ENCODE measurements at regions not wholly inside any gene's neighbourhood (a gene's known extent, or its start where the extent isn't known, plus 50 kb on each side); places are given as distances from the start of the nearest gene placed in this dataset.

DNA sequence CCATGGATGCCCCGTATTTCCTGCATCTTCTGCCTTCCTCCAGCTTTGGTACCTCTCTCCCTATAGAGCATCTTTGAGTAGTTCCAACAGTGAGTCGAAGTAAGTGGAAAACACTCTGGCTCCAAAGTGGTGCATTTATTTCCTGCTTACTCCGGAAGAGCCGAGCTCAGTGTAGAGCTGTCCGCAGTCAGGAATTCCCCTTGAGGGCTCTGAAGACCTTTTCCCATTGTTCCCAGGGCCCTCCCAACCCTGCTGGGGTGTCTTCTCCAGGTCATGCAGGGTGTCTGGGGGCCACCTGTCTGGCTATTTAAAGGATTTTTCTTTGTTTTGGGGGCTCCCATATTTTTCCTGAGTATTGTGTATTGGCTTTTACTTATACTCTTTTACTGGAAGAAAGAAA, 118.6 kb upstream of the MXRA5 start:
- WGBS, 2 experiments (ENCODE audit: insufficient coverage in 2 of 2): 94 to 95% methylated on average over 3 to 4 of the region's 5 CpGs
- Histone ChIP-seq H3K4me3 (ENCODE audit: extremely low read depth, insufficient read depth, low read length, poor library complexity, severe bottlenecking) (no peak overlapping the region), H3K9me3 (ENCODE audit: control insufficient read depth, low read length) (no peaks in the 10 kb centered on the region), H3K36me3 (ENCODE audit: control insufficient read depth, insufficient read depth, low read length) (no peaks in the 10 kb centered on the region), H3K4me1 (ENCODE audit: control insufficient read depth, insufficient read depth, low read length, poor library complexity, severe bottlenecking) (no peaks in the 10 kb centered on the region), H3K27ac (ENCODE audit: low read depth, low read length, severe bottlenecking) (no peak overlapping the region)

DNA sequence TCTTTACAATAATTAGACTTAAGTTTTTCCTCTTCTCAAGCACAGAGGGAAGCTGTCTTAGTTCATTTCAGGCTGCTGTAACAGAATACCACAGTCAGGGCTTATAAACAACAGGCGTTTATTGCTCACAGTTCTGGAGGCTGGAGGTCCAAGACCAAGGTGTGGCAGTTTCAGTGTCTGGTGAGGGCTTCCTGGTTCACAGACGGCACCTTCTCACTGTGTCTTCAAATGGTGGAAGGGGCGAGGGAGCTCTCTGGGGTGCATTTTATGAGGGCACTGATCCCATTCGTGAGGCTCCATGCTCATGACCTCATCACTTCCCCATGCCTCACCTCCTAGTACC, 115.7 kb upstream of the MXRA5 start:
- 83 to 90% methylated on average over 1 to 2 of the region's 4 CpGs for WGBS, 2 experiments (ENCODE audit: insufficient coverage in 2 of 2)
- Histone ChIP-seq H3K4me1 (ENCODE audit: control insufficient read depth, insufficient read depth, low read length, poor library complexity, severe bottlenecking) (no peaks in the 10 kb centered on the region), H3K9me3 (ENCODE audit: control insufficient read depth, low read length) (no peaks in the 10 kb centered on the region), H3K27ac (ENCODE audit: low read depth, low read length, severe bottlenecking) (no peak overlapping the region), H3K4me3 (ENCODE audit: extremely low read depth, insufficient read depth, low read length, poor library complexity, severe bottlenecking) (no peak overlapping the region), H3K36me3 (ENCODE audit: control insufficient read depth, insufficient read depth, low read length) (no peaks in the 10 kb centered on the region)

DNA sequence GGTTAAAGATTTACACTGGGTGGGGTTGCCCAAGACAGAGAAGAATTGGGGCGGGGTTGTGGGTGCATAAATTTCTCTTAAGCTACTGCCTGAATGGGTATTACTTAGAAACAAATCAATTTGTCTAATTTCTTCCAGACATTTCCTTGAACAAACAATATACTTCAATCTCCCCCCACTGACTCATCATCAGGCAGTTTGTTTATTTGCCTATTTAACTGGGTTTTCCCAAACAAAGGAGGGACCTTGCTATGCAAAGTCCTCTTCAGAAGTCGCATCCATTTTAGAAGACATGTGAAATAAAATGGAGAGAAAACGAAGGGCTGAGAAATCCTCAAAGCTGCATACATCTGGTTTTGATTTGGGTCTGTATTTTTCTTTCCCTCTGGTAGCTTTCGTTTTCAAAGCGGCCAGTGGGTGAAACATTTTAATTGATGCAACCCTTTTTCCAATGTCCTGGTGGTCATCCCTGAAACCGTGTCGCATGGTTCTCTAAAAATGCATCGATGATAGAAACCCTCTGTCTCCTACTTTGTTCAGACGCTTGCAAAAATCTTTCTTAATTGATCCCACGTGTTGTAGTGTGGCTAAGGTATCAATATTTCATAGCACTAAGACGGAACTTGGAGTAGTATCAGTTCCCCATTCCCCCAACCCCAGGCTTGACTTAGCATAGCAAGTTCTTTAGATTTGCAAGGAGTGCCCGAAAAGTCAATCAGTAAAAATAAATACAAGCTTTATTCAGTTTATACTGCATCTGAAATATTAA, 115.1 kb upstream of the MXRA5 start:
- Histone ChIP-seq H3K27ac (ENCODE audit: low read depth, low read length, severe bottlenecking) (no peak overlapping the region), H3K4me3 (ENCODE audit: extremely low read depth, insufficient read depth, low read length, poor library complexity, severe bottlenecking) (no peak overlapping the region)
- 86 to 95% methylated on average over 3 to 4 of the region's 12 CpGs for WGBS, 2 experiments (ENCODE audit: insufficient coverage in 2 of 2)

DNA sequence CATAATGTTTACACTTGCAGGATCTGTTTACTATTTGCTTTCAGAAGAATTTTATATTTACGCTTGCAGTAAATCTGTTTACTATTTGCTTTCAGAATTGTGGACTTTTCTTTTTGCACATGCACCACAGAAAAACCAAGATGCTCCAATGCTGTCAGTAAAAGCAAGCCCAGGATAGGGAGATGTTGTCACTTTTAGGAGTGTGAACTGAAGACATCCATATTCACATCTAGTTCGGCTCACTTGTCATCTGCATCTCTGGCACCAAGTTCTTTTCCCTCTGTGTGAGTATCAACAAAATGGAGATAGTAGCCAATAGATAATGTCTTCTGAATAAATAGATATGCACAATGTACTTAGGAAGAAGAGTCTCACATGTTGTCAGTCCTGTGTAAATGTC, 109.3 kb upstream of the MXRA5 start:
- no peaks in the 10 kb centered on the region for H3K36me3 ChIP-seq (ENCODE audit: control insufficient read depth, insufficient read depth, low read length)
- H3K4me1 ChIP-seq (ENCODE audit: control insufficient read depth, insufficient read depth, low read length, poor library complexity, severe bottlenecking): no peaks in the 10 kb centered on the region
- WGBS, 2 experiments (ENCODE audit: insufficient coverage in 2 of 2): no CpG with 5 or more reads among the region's 2 CpGs
- H3K27ac ChIP-seq (ENCODE audit: low read depth, low read length, severe bottlenecking): no peak overlapping the region
- H3K4me3 ChIP-seq (ENCODE audit: extremely low read depth, insufficient read depth, low read length, poor library complexity, severe bottlenecking): no peak overlapping the region
- no peaks in the 10 kb centered on the region for H3K9me3 ChIP-seq (ENCODE audit: control insufficient read depth, low read length)

More for the DNA sequence above, 115.1 kb upstream of the MXRA5 start:
- no peaks in the 10 kb centered on the region for H3K4me1 ChIP-seq (ENCODE audit: control insufficient read depth, insufficient read depth, low read length, poor library complexity, severe bottlenecking)
- H3K9me3 ChIP-seq (ENCODE audit: control insufficient read depth, low read length): no peaks in the 10 kb centered on the region
- no peaks in the 10 kb centered on the region for H3K36me3 ChIP-seq (ENCODE audit: control insufficient read depth, insufficient read depth, low read length)

- Histone ChIP-seq H3K27ac (ENCODE audit: low read depth, low read length, severe bottlenecking) (no peak overlapping the region), H3K9me3 (ENCODE audit: control insufficient read depth, low read length) (no peaks in the 10 kb centered on the region), H3K4me1 (ENCODE audit: control insufficient read depth, insufficient read depth, low read length, poor library complexity, severe bottlenecking) (no peaks in the 10 kb centered on the region), H3K36me3 (ENCODE audit: control insufficient read depth, insufficient read depth, low read length) (no peaks in the 10 kb centered on the region), H3K4me3 (ENCODE audit: extremely low read depth, insufficient read depth, low read length, poor library complexity, severe bottlenecking) (no peak overlapping the region)
- no CpG with 5 or more reads among the region's 8 CpGs for WGBS, 2 experiments (ENCODE audit: insufficient coverage in 2 of 2)
Measured at GRCh38 chrX:3451571-3451970, 105.1 kb upstream of the MXRA5 start.

- H3K4me1 ChIP-seq (ENCODE audit: control insufficient read depth, insufficient read depth, low read length, poor library complexity, severe bottlenecking): no peaks in the 10 kb centered on the region
- H3K9me3 ChIP-seq (ENCODE audit: control insufficient read depth, low read length): no peaks in the 10 kb centered on the region
- H3K4me3 ChIP-seq (ENCODE audit: extremely low read depth, insufficient read depth, low read length, poor library complexity, severe bottlenecking): no peak overlapping the region
- no CpG with 5 or more reads among the region's 3 CpGs for WGBS, 2 experiments (ENCODE audit: insufficient coverage in 2 of 2)
- no peaks in the 10 kb centered on the region for H3K36me3 ChIP-seq (ENCODE audit: control insufficient read depth, insufficient read depth, low read length)
- no peak overlapping the region for H3K27ac ChIP-seq (ENCODE audit: low read depth, low read length, severe bottlenecking)
Measured at GRCh38 chrX:3450881-3451570, 104.6 kb upstream of the MXRA5 start.

DNA sequence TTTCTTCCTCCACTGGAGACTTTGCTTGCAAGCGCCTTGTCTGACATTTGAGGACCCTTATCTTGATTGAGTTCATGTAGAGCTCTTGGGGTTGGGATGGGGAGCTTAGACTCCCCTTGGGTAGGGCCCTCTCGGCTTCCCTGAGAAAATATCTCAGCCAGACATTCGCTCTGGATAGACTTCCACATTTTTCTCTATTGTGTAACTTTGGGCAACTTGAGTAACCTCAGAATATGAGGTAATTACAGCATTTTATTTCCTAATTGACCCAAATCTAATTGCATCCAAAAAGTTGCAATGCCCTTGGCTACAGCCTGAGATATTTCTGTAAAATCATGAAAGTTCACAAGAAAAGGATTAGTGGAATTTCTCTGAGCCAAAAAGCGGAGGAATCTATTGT, 102.8 kb upstream of the MXRA5 start:
- WGBS, 2 experiments (ENCODE audit: insufficient coverage in 2 of 2): 100% methylated on average over 1 of the region's 4 CpGs; no CpG with 5 or more reads in 1 of the 2 experiments

DNA sequence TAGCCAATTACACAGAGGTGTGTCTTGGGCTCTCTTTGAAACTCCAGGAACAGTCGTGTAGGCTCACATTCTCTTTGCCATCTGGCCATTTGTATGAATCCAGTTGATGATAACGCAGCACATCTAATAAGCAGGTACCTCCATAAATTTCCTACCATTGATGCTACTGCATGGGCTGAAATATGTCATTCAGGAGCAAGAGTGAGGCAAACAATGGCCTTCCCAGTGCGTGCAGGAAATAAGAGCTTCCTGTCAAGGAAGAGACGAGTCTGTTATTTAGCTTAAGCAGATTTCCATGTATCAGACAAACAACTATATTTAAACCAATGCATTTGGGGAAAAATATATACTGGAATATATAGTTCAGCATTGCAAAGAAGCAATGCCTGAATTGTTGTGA, 102.1 kb upstream of the MXRA5 start:
- 100% methylated on average over 2 of the region's 4 CpGs; no CpG with 5 or more reads in 1 of the 2 experiments for WGBS, 2 experiments (ENCODE audit: insufficient coverage in 2 of 2)
- Histone ChIP-seq H3K9me3 (ENCODE audit: control insufficient read depth, low read length) (no peaks in the 10 kb centered on the region), H3K4me1 (ENCODE audit: control insufficient read depth, insufficient read depth, low read length, poor library complexity, severe bottlenecking) (no peaks in the 10 kb centered on the region), H3K4me3 (ENCODE audit: extremely low read depth, insufficient read depth, low read length, poor library complexity, severe bottlenecking) (no peak overlapping the region), H3K27ac (ENCODE audit: low read depth, low read length, severe bottlenecking) (no peak overlapping the region), H3K36me3 (ENCODE audit: control insufficient read depth, insufficient read depth, low read length) (no peaks in the 10 kb centered on the region)

More for the DNA sequence above, 102.8 kb upstream of the MXRA5 start:
- H3K4me1 ChIP-seq (ENCODE audit: control insufficient read depth, insufficient read depth, low read length, poor library complexity, severe bottlenecking): no peaks in the 10 kb centered on the region
- no peak overlapping the region for H3K27ac ChIP-seq (ENCODE audit: low read depth, low read length, severe bottlenecking)
- no peaks in the 10 kb centered on the region for H3K36me3 ChIP-seq (ENCODE audit: control insufficient read depth, insufficient read depth, low read length)
- no peaks in the 10 kb centered on the region for H3K9me3 ChIP-seq (ENCODE audit: control insufficient read depth, low read length)
- H3K4me3 ChIP-seq (ENCODE audit: extremely low read depth, insufficient read depth, low read length, poor library complexity, severe bottlenecking): no peak overlapping the region

GRCh38 chrX:3445806-3446490, 99.5 kb upstream of the MXRA5 start:
- H3K36me3 ChIP-seq (ENCODE audit: control insufficient read depth, insufficient read depth, low read length): no peaks in the 10 kb centered on the region
- H3K4me1 ChIP-seq (ENCODE audit: control insufficient read depth, insufficient read depth, low read length, poor library complexity, severe bottlenecking): no peaks in the 10 kb centered on the region
- H3K9me3 ChIP-seq (ENCODE audit: control insufficient read depth, low read length): no peaks in the 10 kb centered on the region
- H3K27ac ChIP-seq (ENCODE audit: low read depth, low read length, severe bottlenecking): no peak overlapping the region
- no CpG with 5 or more reads among the region's 4 CpGs for WGBS, 2 experiments (ENCODE audit: insufficient coverage in 2 of 2)
- no peak overlapping the region for H3K4me3 ChIP-seq (ENCODE audit: extremely low read depth, insufficient read depth, low read length, poor library complexity, severe bottlenecking)

DNA sequence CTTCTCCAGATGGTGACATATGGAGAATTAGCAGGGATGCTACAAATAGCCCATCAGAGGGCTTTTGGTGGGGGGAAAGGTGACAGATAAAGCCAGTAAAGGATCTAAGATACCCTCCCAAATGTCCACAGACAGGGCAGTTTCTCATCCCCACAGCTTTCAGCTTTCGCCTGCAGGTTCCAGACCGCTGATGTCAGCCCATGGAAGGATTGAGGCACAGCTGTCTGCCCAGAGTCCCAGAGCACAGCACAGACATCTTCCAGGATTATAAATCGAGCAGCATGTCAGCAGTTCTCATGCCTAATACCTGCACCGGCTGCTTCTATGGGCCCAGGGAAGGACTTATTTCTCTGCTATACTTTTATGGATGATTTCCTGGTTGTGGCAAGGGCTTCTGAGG, 96.7 kb upstream of the MXRA5 start:
- no peaks in the 10 kb centered on the region for H3K4me1 ChIP-seq (ENCODE audit: control insufficient read depth, insufficient read depth, low read length, poor library complexity, severe bottlenecking)
- 80 to 94% methylated on average over 1 to 2 of the region's 4 CpGs for WGBS, 2 experiments (ENCODE audit: insufficient coverage in 2 of 2)
- no peak overlapping the region for H3K27ac ChIP-seq (ENCODE audit: low read depth, low read length, severe bottlenecking)
- H3K36me3 ChIP-seq (ENCODE audit: control insufficient read depth, insufficient read depth, low read length): no peaks in the 10 kb centered on the region
- no peaks in the 10 kb centered on the region for H3K9me3 ChIP-seq (ENCODE audit: control insufficient read depth, low read length)
- no peak overlapping the region for H3K4me3 ChIP-seq (ENCODE audit: extremely low read depth, insufficient read depth, low read length, poor library complexity, severe bottlenecking)

GRCh38 chrX:3442691-3443090, 96.2 kb upstream of the MXRA5 start:
- 91 to 94% methylated on average over 4 to 6 of the region's 8 CpGs for WGBS, 2 experiments (ENCODE audit: insufficient coverage in 2 of 2)
- Histone ChIP-seq H3K4me3 (ENCODE audit: extremely low read depth, insufficient read depth, low read length, poor library complexity, severe bottlenecking) (no peak overlapping the region), H3K9me3 (ENCODE audit: control insufficient read depth, low read length) (no peaks in the 10 kb centered on the region), H3K36me3 (ENCODE audit: control insufficient read depth, insufficient read depth, low read length) (no peaks in the 10 kb centered on the region), H3K4me1 (ENCODE audit: control insufficient read depth, insufficient read depth, low read length, poor library complexity, severe bottlenecking) (no peaks in the 10 kb centered on the region), H3K27ac (ENCODE audit: low read depth, low read length, severe bottlenecking) (no peak overlapping the region)
